ENCODE measurements at regions not wholly inside any gene's neighbourhood (a gene's known extent, or its start where the extent isn't known, plus 50 kb on each side); places are given as distances from the start of the nearest gene placed in this dataset.
"Not testable (repeated sequence)": the region's sequence is repeated elsewhere in the genome, so short reads cannot be mapped to it uniquely, and the experiment has no call there.

- Mint-ChIP-seq H3K36me3 (ENCODE audit: low read depth) (no peaks in the 10 kb centered on the region), H3K27me3 (no peaks in the 10 kb centered on the region), H3K27ac (no peak overlapping the region), H3K4me3 (no peak overlapping the region), H3K4me1 (no peaks in the 10 kb centered on the region), H3K9me3 (peaks cover 5% of the 10 kb centered on the region)
- no peak for DNase-seq
- intact Hi-C loops (cut with micrococcal nuclease): no loop called here
These were observed 227.0 kb downstream of the BUB3 start for GRCh38 chr10:123381224-123381623.

DNA sequence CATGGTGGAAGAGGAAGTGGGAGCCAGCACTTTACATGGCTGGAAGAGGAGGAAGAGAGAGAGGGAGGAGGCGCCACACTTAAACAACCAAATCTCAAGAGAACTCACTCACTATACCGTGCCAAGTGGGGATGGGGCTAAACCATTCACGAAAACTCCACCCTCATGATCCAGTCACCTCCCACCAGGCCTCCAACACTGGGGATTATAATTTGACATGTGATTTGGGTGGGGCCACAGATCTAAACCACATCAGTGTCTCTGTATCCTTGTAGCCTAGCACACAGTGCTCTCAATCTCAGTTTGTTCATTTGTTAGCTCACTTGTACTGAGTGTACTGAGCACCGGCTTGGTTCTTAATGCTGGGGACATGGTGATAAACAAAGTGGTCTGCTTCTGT, 228.3 kb downstream of the BUB3 start:
- H3K36me3 Mint-ChIP-seq (ENCODE audit: low read depth): no peaks in the 10 kb centered on the region
- H3K27ac Mint-ChIP-seq: no peak overlapping the region
- DNase-seq: no peak
- H3K4me3 Mint-ChIP-seq: no peak overlapping the region
- no peaks in the 10 kb centered on the region for H3K27me3 Mint-ChIP-seq
- H3K4me1 Mint-ChIP-seq: no peaks in the 10 kb centered on the region
- peaks cover 11% of the 10 kb centered on the region for H3K9me3 Mint-ChIP-seq
- intact Hi-C loops (cut with micrococcal nuclease): no loop called here

DNA sequence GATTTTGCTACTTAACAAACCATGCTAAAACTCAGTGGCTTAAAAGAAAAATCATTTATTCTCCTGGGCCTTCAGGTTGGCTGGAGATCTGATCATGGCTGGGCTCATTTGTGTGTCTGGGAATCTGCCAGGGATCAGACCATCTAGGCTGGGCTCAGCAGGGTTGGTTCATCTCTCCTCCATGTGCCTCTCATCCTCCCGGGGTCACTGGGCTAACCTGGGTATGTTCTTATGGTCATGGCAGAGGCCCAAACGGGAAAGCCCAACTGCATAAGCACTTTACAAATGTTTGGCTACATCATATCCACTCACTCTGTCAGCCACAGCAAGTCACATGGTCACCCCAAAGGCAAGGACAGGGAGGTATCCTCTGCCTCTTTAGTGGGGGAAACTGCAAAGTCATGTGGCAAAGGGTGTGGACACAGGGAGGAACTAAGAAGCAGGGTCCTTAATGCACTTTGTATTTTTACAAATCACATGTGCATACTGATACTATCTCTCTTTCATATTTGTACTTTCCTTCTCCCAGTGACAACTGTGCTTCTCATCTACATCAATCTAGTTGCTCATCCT, 231.4 kb downstream of the BUB3 start:
- Mint-ChIP-seq H3K4me3 (no peak overlapping the region), H3K9me3 (peaks cover 13% of the 10 kb centered on the region), H3K36me3 (ENCODE audit: low read depth) (no peaks in the 10 kb centered on the region), H3K27me3 (no peaks in the 10 kb centered on the region), H3K27ac (no peak overlapping the region), H3K4me1 (no peaks in the 10 kb centered on the region)
- DNase-seq: no peak
- intact Hi-C loops (cut with micrococcal nuclease): no loop called here

GRCh38 chr10:123389520-123389919, 235.3 kb downstream of the BUB3 start:
- Mint-ChIP-seq H3K36me3 (ENCODE audit: low read depth) (no peaks in the 10 kb centered on the region), H3K4me1 (no peaks in the 10 kb centered on the region), H3K9me3 (peaks cover 13% of the 10 kb centered on the region), H3K4me3 (no peak overlapping the region), H3K27ac (no peak overlapping the region), H3K27me3 (no peaks in the 10 kb centered on the region)
- intact Hi-C loops (cut with micrococcal nuclease): no loop called here
- no peak for DNase-seq

- Mint-ChIP-seq H3K4me3 (no peak overlapping the region), H3K9me3 (peaks cover 13% of the 10 kb centered on the region), H3K36me3 (ENCODE audit: low read depth) (no peaks in the 10 kb centered on the region), H3K27me3 (no peaks in the 10 kb centered on the region), H3K4me1 (no peaks in the 10 kb centered on the region), H3K27ac (no peak overlapping the region)
- intact Hi-C loops (cut with micrococcal nuclease): no loop called here
- DNase-seq: no peak
These were observed 236.1 kb downstream of the BUB3 start for GRCh38 chr10:123390332-123390731.

DNA sequence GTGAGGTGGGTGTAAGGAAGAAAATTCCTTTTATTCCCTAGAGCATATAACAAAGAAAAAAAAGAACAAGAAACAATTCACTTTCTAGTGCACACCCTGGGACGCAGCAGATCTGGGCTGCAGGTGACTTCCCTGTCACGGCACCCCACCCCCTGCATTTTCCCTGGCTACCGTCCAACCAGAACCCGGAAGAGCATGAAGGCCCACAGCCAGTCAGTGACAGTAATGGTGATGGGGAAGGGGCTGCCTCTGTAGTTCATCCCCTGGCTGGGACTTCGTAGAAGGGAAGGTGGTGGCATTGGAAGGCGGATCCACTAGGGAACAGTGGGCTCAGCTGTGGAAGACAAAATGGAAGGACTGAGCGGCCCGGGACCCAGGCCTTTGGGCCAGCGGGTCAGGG, 236.7 kb downstream of the BUB3 start:
- H3K4me1 Mint-ChIP-seq: no peaks in the 10 kb centered on the region
- intact Hi-C loops (cut with micrococcal nuclease): no loop called here
- no peak overlapping the region for H3K27ac Mint-ChIP-seq
- H3K4me3 Mint-ChIP-seq: no peak overlapping the region
- H3K9me3 Mint-ChIP-seq: peaks cover 10% of the 10 kb centered on the region
- H3K36me3 Mint-ChIP-seq (ENCODE audit: low read depth): no peaks in the 10 kb centered on the region
- DNase-seq: no peak
- no peaks in the 10 kb centered on the region for H3K27me3 Mint-ChIP-seq

GRCh38 chr10:123391275-123392028, 237.2 kb downstream of the BUB3 start:
- no peaks in the 10 kb centered on the region for H3K4me1 Mint-ChIP-seq
- peaks cover 8% of the 10 kb centered on the region for H3K9me3 Mint-ChIP-seq
- H3K36me3 Mint-ChIP-seq (ENCODE audit: low read depth): no peaks in the 10 kb centered on the region
- H3K27me3 Mint-ChIP-seq: no peaks in the 10 kb centered on the region
- H3K27ac Mint-ChIP-seq: no peak overlapping the region
- H3K4me3 Mint-ChIP-seq: no peak overlapping the region
- intact Hi-C loops (cut with micrococcal nuclease): no loop called here
- DNase-seq: no peak

- DNase-seq: no peak
- intact Hi-C loops (cut with micrococcal nuclease): no loop called here
- Mint-ChIP-seq H3K36me3 (ENCODE audit: low read depth) (no peaks in the 10 kb centered on the region), H3K9me3 (peaks cover 4% of the 10 kb centered on the region), H3K4me3 (no peak overlapping the region), H3K4me1 (no peaks in the 10 kb centered on the region), H3K27me3 (no peaks in the 10 kb centered on the region), H3K27ac (no peak overlapping the region)
These were observed 238.2 kb downstream of the BUB3 start for GRCh38 chr10:123392182-123392963.

- Mint-ChIP-seq H3K4me1 (no peaks in the 10 kb centered on the region), H3K27me3 (no peaks in the 10 kb centered on the region), H3K27ac (no peak overlapping the region), H3K4me3 (no peak overlapping the region), H3K36me3 (ENCODE audit: low read depth) (no peaks in the 10 kb centered on the region), H3K9me3 (no peaks in the 10 kb centered on the region)
- DNase-seq: no peak
- intact Hi-C loops (cut with micrococcal nuclease): no loop called here
These were observed 239.0 kb downstream of the BUB3 start for GRCh38 chr10:123393170-123393569.

DNA sequence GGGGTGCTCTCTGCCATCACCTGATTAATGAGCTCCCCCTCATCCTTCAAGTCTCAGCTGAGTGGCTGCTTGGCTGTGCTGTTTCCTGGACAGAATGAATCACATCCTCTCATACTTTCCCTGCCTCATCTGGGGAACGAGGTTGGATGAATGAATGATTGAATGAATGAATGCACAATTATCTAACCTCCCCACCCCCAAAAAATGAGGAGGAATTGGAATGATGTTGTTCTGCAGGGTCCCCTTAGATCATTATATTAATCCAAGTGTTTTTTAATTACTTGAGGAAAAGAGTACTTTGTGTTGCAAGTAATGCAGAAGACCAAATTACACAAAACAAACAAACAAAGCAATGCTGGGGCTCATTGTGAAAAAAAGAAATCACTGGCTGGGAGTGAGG, 240.2 kb downstream of the BUB3 start:
- Mint-ChIP-seq H3K4me3 (no peak overlapping the region), H3K4me1 (no peaks in the 10 kb centered on the region), H3K9me3 (no peaks in the 10 kb centered on the region), H3K36me3 (ENCODE audit: low read depth) (no peaks in the 10 kb centered on the region), H3K27ac (no peak overlapping the region), H3K27me3 (no peaks in the 10 kb centered on the region)
- intact Hi-C loops (cut with micrococcal nuclease): no loop called here
- no peak for DNase-seq

GRCh38 chr10:123395234-123395633, 241.0 kb downstream of the BUB3 start:
- H3K9me3 Mint-ChIP-seq; H3K27me3 Mint-ChIP-seq; H3K27ac Mint-ChIP-seq; intact Hi-C loops (cut with micrococcal nuclease); H3K4me1 Mint-ChIP-seq; H3K4me3 Mint-ChIP-seq; DNase-seq; H3K36me3 Mint-ChIP-seq (ENCODE audit: low read depth): not testable (repeated sequence)

- H3K27ac Mint-ChIP-seq: no peak overlapping the region
- H3K27me3 Mint-ChIP-seq: no peaks in the 10 kb centered on the region
- H3K4me1 Mint-ChIP-seq: no peaks in the 10 kb centered on the region
- intact Hi-C loops (cut with micrococcal nuclease): no loop called here
- H3K9me3 Mint-ChIP-seq: no peaks in the 10 kb centered on the region
- H3K36me3 Mint-ChIP-seq (ENCODE audit: low read depth): no peaks in the 10 kb centered on the region
- no peak for DNase-seq
- H3K4me3 Mint-ChIP-seq: no peak overlapping the region
These were observed 241.7 kb downstream of the BUB3 start for GRCh38 chr10:123395906-123396305.

DNA sequence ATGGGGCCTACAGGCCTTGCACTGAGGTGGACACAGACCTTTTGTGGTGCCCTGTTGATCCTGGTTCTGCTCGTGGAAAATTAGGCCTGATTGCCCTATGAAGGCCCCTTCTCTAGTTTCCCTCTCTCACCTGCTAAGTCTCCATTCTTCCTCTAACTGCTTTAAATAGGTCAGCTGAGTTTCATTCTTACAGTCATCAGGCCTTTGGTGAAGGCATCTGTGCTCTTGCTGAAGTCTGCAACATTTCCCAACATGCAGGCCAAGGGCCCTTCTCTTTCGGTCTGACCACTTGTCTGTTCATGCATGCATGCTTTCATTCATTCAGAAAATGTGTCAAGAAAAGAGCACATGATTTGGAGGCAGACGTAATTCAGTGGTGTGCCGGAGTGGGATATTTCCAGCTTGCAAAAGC, 244.0 kb downstream of the BUB3 start:
- Mint-ChIP-seq H3K9me3 (no peaks in the 10 kb centered on the region), H3K4me3 (no peak overlapping the region)

DNA sequence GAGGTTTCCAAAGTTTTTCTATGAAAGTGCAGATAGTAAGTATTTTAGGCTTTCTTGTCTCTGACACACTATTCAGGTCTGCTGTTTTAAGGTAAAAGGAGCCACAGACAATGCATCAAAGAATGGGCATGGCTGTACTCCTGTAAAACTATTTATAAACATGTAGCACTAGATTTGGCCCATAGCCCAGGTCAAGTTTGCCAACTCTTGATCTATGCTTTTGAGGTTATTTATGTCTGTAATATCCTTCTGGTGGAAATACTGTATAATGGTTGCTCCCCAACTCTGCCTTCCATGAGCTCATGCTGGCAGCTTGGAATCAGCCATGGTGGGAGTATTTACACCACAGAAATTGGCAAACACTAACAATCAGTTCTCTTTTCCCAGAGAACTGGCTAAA, 244.6 kb downstream of the BUB3 start:
- DNase-seq: no peak
- intact Hi-C loops (cut with micrococcal nuclease): no loop called here
- H3K27ac Mint-ChIP-seq: no peak overlapping the region
- no peaks in the 10 kb centered on the region for H3K4me1 Mint-ChIP-seq
- no peaks in the 10 kb centered on the region for H3K9me3 Mint-ChIP-seq
- H3K4me3 Mint-ChIP-seq: no peak overlapping the region
- no peaks in the 10 kb centered on the region for H3K27me3 Mint-ChIP-seq
- no peaks in the 10 kb centered on the region for H3K36me3 Mint-ChIP-seq (ENCODE audit: low read depth)

More for the DNA sequence above, 244.0 kb downstream of the BUB3 start:
- no peaks in the 10 kb centered on the region for H3K36me3 Mint-ChIP-seq (ENCODE audit: low read depth)
- no peaks in the 10 kb centered on the region for H3K4me1 Mint-ChIP-seq
- H3K27me3 Mint-ChIP-seq: no peaks in the 10 kb centered on the region
- intact Hi-C loops (cut with micrococcal nuclease): no loop called here
- no peak overlapping the region for H3K27ac Mint-ChIP-seq
- no peak for DNase-seq

Measured in activated CD4-positive, alpha-beta T cell treated with anti-CD3 and anti-CD28 coated beads, Interleukin-2, amount 10 ng/mL, durations not matched to agents 24 days and 14 days (primary cell).